K562 (cell line): ENCODE measurements at regions not wholly inside any gene's neighbourhood (a gene's known extent, or its start where the extent isn't known, plus 50 kb on each side); places are given as distances from the start of the nearest gene placed in this dataset.

Experiments
- HDAC3 ChIP-seq: fragments of 450-650 bp; IDR thresholded peaks from 2 replicates; pipeline ENCODE4 v1.6.1; 2018; ENCODE audit warnings: borderline replicate concordance, mild to moderate bottlenecking, moderate library complexity; ENCODE audit not compliant: partially characterized antibody
- TF ChIP-seq, protein P1 (sequence below): sonication (generic); formaldehyde crosslinking; IDR thresholded peaks from 2 replicates; pipeline ENCODE4 v1.8.1; 2022; ENCODE audit warnings: missing genetic modification reagents

GRCh38 chr7:18125476-18125875 is 97.8 kb upstream of the PRPS1L1 start:
- TF ChIP-seq HDAC3 = no peak
- TF ChIP-seq, protein P1, sequence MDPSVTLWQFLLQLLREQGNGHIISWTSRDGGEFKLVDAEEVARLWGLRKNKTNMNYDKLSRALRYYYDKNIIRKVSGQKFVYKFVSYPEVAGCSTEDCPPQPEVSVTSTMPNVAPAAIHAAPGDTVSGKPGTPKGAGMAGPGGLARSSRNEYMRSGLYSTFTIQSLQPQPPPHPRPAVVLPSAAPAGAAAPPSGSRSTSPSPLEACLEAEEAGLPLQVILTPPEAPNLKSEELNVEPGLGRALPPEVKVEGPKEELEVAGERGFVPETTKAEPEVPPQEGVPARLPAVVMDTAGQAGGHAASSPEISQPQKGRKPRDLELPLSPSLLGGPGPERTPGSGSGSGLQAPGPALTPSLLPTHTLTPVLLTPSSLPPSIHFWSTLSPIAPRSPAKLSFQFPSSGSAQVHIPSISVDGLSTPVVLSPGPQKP = no peak
